ENCODE measurements at regions not wholly inside any gene's neighbourhood (a gene's known extent, or its start where the extent isn't known, plus 50 kb on each side); places are given as distances from the start of the nearest gene placed in this dataset.

- no peaks in the 10 kb centered on the region for H3K9me3 Mint-ChIP-seq
- no peaks in the 10 kb centered on the region for H3K36me3 Mint-ChIP-seq (ENCODE audit: low read depth)
- no peaks in the 10 kb centered on the region for H3K4me1 Mint-ChIP-seq (ENCODE audit: low read depth)
- H3K27ac Mint-ChIP-seq, result no peak overlapping the region
- H3K27me3 Mint-ChIP-seq, result no peaks in the 10 kb centered on the region
- no peak overlapping the region for H3K4me3 Mint-ChIP-seq
Observed at GRCh38 chr17:77266891-77267341, 126.1 kb downstream of the SEC14L1 start.

DNA sequence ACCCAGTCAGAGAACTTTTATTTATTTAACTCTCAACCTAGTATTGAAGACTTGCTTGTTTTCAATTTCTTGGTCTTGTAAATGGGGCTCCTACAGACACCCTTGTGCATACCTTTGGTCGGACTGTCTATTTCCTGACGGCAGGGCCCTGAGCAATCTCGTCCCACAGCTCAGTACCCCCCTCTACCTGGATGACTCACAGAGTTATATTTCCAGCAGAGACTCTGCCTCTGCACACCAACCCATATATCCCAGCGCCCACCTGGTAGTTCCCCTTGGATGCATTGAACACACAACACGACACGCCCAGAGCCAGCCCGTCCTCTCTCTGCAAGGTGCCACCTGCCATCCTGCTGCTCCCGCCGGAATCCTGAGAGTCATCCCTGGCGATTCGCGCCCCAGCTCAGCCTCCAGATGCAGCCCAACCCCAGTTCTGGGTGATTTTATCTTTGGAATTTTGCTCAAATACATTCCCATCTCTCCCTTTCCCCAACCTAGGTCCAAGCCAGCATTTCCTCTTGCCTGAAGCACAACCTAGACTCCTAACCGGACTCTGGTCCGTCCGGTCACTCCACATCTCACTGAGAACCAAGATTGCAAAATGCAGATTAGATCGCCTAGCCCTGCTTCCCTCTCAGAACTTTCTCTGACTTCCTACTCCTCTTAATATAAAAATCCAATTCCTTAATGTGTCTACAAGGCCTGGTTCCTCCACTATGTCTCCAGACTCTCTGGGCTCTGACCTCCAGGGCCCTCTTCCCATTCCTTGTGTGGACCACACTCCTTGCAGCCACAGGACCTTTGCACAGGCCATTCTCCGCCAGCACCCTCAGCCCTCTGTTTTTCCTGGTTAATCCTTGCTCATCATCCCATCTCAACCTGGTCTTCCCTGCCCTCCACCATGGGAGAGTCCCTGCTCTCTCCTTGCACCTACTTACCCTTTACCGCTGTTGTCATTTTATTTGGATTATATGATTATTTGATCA lies 129.2 kb downstream of the SEC14L1 start:
- H3K4me3 Mint-ChIP-seq, result no peak overlapping the region
- H3K27me3 Mint-ChIP-seq, result no peaks in the 10 kb centered on the region
- H3K36me3 Mint-ChIP-seq (ENCODE audit: low read depth), result no peaks in the 10 kb centered on the region
- H3K4me1 Mint-ChIP-seq (ENCODE audit: low read depth), result no peaks in the 10 kb centered on the region
- no peaks in the 10 kb centered on the region for H3K9me3 Mint-ChIP-seq
- no peak overlapping the region for H3K27ac Mint-ChIP-seq

- Mint-ChIP-seq H3K27me3 (no peaks in the 10 kb centered on the region), H3K4me1 (ENCODE audit: low read depth) (no peaks in the 10 kb centered on the region), H3K36me3 (ENCODE audit: low read depth) (no peaks in the 10 kb centered on the region)
Observed at GRCh38 chr17:77271411-77271810, 130.6 kb downstream of the SEC14L1 start.

GRCh38 chr17:77273397-77274085 lies 132.8 kb downstream of the SEC14L1 start:
- H3K36me3 Mint-ChIP-seq (ENCODE audit: low read depth), result no peaks in the 10 kb centered on the region
- H3K27ac Mint-ChIP-seq, result no peak overlapping the region
- no peak overlapping the region for H3K4me3 Mint-ChIP-seq
- H3K27me3 Mint-ChIP-seq, result no peaks in the 10 kb centered on the region
- H3K4me1 Mint-ChIP-seq (ENCODE audit: low read depth), result no peaks in the 10 kb centered on the region
- no peaks in the 10 kb centered on the region for H3K9me3 Mint-ChIP-seq

More at GRCh38 chr17:77271411-77271810, 130.6 kb downstream of the SEC14L1 start:
- Mint-ChIP-seq H3K9me3 (no peaks in the 10 kb centered on the region), H3K4me3 (no peak overlapping the region), H3K27ac (no peak overlapping the region)

DNA sequence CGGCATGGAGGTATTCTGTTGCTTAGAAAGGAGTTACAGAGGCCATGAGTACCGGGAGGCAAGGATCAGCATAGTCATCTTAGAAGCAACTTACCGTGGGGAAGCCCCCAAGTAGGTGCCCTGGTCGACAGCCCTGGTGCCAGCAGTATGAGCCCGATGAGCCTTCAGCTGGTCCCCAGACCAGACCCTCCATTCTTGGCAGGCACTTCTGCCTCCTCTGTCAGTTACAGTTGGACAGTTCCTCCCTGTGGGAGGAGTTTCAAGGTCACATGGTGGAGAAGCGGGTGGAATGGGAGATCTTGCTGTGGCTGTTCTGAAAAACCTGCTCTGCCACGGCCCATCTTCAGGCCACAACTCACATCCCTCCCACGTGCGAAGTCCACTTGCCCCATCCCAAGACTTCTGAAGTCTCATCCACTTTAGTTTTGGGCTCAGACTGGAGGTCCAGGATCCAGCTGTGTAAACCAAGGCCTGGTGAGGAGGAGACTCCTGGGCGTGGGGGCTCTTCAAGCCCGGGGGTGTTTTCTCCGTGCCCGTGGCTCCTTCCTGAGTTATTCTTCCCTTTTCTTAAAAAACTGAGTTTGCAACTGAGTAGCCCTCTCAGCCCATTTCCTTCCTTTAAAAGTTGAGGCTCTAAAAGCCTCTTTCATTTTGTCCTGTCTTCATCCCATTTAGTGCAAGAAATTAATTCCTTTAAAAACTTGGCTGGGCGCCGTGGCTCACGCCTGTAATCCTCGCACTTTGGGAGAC lies 133.5 kb downstream of the SEC14L1 start:
- H3K4me3 Mint-ChIP-seq, result no peak overlapping the region
- H3K27me3 Mint-ChIP-seq, result no peaks in the 10 kb centered on the region
- H3K4me1 Mint-ChIP-seq (ENCODE audit: low read depth), result no peaks in the 10 kb centered on the region
- no peaks in the 10 kb centered on the region for H3K9me3 Mint-ChIP-seq
- H3K36me3 Mint-ChIP-seq (ENCODE audit: low read depth), result no peaks in the 10 kb centered on the region
- no peak overlapping the region for H3K27ac Mint-ChIP-seq

DNA sequence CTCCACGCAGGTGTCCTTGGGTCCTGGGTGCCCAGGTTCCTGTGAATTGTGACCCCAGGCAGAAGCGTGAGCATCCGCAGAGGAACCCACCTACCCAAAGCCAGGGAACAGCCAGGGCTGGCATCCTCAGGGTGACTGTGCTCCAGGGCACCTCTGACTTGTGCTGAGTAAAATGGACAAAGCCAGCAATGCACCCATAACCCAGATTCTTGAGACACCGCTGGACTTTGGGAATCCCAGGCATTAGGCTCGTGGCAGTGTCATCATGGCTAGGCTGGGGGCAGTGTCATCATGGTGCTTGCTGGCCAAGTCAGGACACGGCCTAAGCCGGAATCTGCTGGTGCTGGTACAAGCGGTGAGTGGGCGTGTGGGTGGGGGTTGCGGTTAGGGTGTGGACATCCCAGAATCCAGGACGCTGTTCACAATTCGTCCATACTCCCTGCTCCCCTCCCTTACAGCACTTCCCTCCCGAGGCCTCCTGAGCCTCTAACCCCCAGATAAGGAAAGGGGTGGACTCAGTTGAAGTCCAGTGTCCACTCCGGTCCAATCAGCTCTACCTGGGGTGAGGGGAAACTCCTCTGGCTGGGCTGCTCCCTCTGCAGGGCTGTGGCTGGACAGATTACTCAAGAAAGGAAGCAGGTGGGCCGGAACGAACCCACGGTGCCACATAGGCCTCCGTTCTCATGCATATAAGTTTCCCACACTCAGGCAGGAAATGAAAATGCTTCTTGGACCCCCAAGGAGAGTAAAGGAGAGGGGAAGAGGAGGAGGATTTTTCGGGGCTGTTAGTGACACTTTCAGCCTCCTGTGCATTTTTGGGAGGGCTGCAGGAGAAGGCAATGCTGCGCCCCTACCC lies 138.9 kb downstream of the SEC14L1 start:
- Mint-ChIP-seq H3K4me1 (ENCODE audit: low read depth) (peaks cover 17% of the 10 kb centered on the region), H3K9me3 (no peaks in the 10 kb centered on the region), H3K27ac (no peak overlapping the region), H3K27me3 (peaks cover 20% of the 10 kb centered on the region), H3K36me3 (ENCODE audit: low read depth) (no peaks in the 10 kb centered on the region), H3K4me3 (peak overlapping the region; percentile 76)

GRCh38 chr17:77280304-77281121 lies 139.7 kb downstream of the SEC14L1 start:
- Mint-ChIP-seq H3K36me3 (ENCODE audit: low read depth) (no peaks in the 10 kb centered on the region), H3K4me3 (peak overlapping the region; percentile 76), H3K27me3 (peaks cover 20% of the 10 kb centered on the region), H3K4me1 (ENCODE audit: low read depth) (peaks cover 17% of the 10 kb centered on the region), H3K27ac (peak overlapping the region; percentile 73), H3K9me3 (no peaks in the 10 kb centered on the region)

- peaks cover 20% of the 10 kb centered on the region for H3K4me1 Mint-ChIP-seq (ENCODE audit: low read depth)
- peak overlapping the region; percentile 74 for H3K4me3 Mint-ChIP-seq
- H3K36me3 Mint-ChIP-seq (ENCODE audit: low read depth), result no peaks in the 10 kb centered on the region
- peaks cover 20% of the 10 kb centered on the region for H3K27me3 Mint-ChIP-seq
- H3K27ac Mint-ChIP-seq, result peak overlapping the region; percentile 31
- H3K9me3 Mint-ChIP-seq, result no peaks in the 10 kb centered on the region
Observed at GRCh38 chr17:77281122-77281903, 140.5 kb downstream of the SEC14L1 start.

DNA sequence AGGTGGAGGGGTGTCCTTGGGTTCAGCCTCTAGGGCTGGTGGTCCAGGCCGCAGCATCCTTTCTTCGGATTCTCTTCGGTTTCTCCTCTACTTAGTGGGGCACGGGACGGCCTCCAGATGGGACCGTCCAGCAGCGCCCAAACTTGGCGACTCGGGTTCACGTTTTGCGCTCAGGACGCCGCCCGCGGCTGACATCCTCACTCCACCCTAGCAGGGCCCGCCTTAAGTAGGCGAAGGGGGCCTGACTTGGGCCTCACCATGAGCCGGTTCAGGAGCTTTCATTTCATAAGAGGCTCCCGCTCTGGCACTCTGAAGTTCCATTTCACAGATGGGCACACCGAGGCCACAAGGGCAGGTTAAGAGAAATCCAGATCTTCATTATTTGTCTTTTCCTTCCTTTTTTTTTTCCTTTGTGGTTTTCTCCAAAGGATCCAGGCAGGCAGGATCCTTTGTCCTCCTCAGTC lies 141.2 kb downstream of the SEC14L1 start:
- Mint-ChIP-seq H3K4me1 (ENCODE audit: low read depth) (peaks cover 20% of the 10 kb centered on the region), H3K9me3 (no peaks in the 10 kb centered on the region), H3K27ac (peak overlapping the region; percentile 45), H3K27me3 (peaks cover 20% of the 10 kb centered on the region), H3K36me3 (ENCODE audit: low read depth) (no peaks in the 10 kb centered on the region), H3K4me3 (peak overlapping the region; percentile 74)

- peak overlapping the region; percentile 45 for H3K27ac Mint-ChIP-seq
- peak overlapping the region; percentile 74 for H3K4me3 Mint-ChIP-seq
- H3K4me1 Mint-ChIP-seq (ENCODE audit: low read depth), result peaks cover 20% of the 10 kb centered on the region
- H3K27me3 Mint-ChIP-seq, result peaks cover 20% of the 10 kb centered on the region
- no peaks in the 10 kb centered on the region for H3K9me3 Mint-ChIP-seq
- H3K36me3 Mint-ChIP-seq (ENCODE audit: low read depth), result no peaks in the 10 kb centered on the region
Observed at GRCh38 chr17:77282524-77283515, 142.1 kb downstream of the SEC14L1 start.

GRCh38 chr17:77284023-77284617 lies 143.4 kb downstream of the SEC14L1 start:
- H3K36me3 Mint-ChIP-seq (ENCODE audit: low read depth), result no peaks in the 10 kb centered on the region

More at GRCh38 chr17:77284023-77284617, 143.4 kb downstream of the SEC14L1 start:
- Mint-ChIP-seq H3K27ac (no peak overlapping the region), H3K27me3 (peaks cover 20% of the 10 kb centered on the region), H3K4me3 (no peak overlapping the region), H3K9me3 (no peaks in the 10 kb centered on the region), H3K4me1 (ENCODE audit: low read depth) (peaks cover 20% of the 10 kb centered on the region)

All from stimulated activated naive CD8-positive, alpha-beta T cell treated with anti-CD3 and anti-CD28 coated beads, Interleukin-15, Interleukin-2, amounts not matched to agents 100 ng/mL and 50 ng/mL, for 24 hours (primary cell).